ENCODE measurements at regions not wholly inside any gene's neighbourhood (a gene's known extent, or its start where the extent isn't known, plus 50 kb on each side); places are given as distances from the start of the nearest gene placed in this dataset.

DNA sequence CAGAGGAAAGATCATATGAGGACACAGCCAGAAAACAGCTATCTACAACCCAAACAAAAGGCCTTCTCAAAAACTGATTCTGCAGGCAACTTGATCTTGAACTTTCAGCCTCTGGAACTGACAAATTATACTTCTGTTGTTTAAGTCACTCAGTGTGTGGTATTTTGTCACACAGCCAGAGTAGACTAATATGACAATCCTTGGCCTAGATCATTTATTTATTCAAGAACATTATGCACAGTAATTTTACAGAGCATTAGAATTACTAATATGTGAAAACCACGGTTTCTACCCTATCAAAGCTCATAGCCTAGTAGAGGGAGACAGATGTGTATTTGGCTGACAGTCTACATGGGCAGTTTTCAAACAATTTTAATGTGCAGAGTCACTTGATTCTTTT lies 167.8 kb upstream of the PCDH18 start:
- no peaks in the 10 kb centered on the region for H3K9me3 ChIP-seq (ENCODE audit: control insufficient read depth, insufficient read depth, low read depth, low read length)
- TF ChIP-seq ZNF274 (IDR thresholded peaks at IDR 0.05; ENCODE audit: low read length) (no peak), ZNF274 (tag by site-specific recombination; IDR thresholded peaks at IDR 0.05; ENCODE audit: borderline replicate concordance) (no peak), ZNF24 (tag by site-specific recombination; IDR thresholded peaks at IDR 0.05) (no peak), ZNF555 (tag by site-specific recombination; conservative IDR thresholded peaks at IDR 0.05) (no peak), ZNF174 (tag by site-specific recombination; IDR thresholded peaks at IDR 0.05) (no peak), ZNF175 (tag by site-specific recombination; IDR thresholded peaks at IDR 0.05) (no peak), ZNF398 (tag by site-specific recombination; IDR thresholded peaks at IDR 0.05) (no peak), ZNF37A (tag by site-specific recombination; IDR thresholded peaks at IDR 0.05) (no peak), ZBTB21 (tag by site-specific recombination; IDR thresholded peaks at IDR 0.05) (no peak), ZNF510 (tag by site-specific recombination; IDR thresholded peaks at IDR 0.05; ENCODE audit: insufficient replicate concordance) (no peak), ZNF132 (tag by site-specific recombination; IDR thresholded peaks at IDR 0.05; ENCODE audit: borderline replicate concordance) (no peak)
- TF ChIP-seq, protein P1, sequence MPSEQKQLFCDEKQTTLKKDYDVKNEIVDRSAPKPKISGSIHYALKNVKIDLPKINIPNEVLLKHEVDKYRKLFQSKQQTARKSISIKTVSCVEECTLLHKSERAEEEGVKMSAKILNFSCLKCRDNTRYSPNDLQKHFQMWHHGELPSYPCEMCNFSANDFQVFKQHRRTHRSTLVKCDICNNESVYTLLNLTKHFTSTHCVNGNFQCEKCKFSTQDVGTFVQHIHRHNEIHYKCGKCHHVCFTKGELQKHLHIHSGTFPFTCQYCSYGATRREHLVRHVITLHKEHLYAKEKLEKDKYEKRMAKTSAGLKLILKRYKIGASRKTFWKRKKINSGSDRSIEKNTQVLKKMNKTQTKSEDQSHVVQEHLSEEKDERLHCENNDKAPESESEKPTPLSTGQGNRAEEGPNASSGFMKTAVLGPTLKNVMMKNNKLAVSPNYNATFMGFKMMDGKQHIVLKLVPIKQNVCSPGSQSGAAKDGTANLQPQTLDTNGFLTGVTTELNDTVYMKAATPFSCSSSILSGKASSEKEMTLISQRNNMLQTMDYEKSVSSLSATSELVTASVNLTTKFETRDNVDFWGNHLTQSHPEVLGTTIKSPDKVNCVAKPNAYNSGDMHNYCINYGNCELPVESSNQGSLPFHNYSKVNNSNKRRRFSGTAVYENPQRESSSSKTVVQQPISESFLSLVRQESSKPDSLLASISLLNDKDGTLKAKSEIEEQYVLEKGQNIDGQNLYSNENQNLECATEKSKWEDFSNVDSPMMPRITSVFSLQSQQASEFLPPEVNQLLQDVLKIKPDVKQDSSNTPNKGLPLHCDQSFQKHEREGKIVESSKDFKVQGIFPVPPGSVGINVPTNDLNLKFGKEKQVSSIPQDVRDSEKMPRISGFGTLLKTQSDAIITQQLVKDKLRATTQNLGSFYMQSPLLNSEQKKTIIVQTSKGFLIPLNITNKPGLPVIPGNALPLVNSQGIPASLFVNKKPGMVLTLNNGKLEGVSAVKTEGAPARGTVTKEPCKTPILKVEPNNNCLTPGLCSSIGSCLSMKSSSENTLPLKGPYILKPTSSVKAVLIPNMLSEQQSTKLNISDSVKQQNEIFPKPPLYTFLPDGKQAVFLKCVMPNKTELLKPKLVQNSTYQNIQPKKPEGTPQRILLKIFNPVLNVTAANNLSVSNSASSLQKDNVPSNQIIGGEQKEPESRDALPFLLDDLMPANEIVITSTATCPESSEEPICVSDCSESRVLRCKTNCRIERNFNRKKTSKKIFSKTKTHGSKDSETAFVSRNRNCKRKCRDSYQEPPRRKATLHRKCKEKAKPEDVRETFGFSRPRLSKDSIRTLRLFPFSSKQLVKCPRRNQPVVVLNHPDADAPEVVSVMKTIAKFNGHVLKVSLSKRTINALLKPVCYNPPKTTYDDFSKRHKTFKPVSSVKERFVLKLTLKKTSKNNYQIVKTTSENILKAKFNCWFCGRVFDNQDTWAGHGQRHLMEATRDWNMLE (tag by site-specific recombination; conservative IDR thresholded peaks at IDR 0.05; ENCODE audit: low read depth): no peak
- H3K36me3 ChIP-seq (ENCODE audit: control insufficient read depth in 2 of 2, insufficient read depth in 1 of 2, low read length in 2 of 2): no peaks in the 10 kb centered on the region
- ChIA-PET CTCF (no interaction called here), POLR2A (no interaction called here)
- H3K27ac ChIP-seq (ENCODE audit: extremely low read depth, low read depth, low read length): no peak overlapping the region
- no peak overlapping the region for H3K4me3 ChIP-seq (ENCODE audit: low read depth, low read length)
- no peaks in the 10 kb centered on the region for H3K4me1 ChIP-seq (ENCODE audit: control insufficient read depth, insufficient read depth, low read length)

GRCh38 chr4:137694138-137694537 lies 161.8 kb upstream of the PCDH18 start:
- H3K4me3 ChIP-seq (ENCODE audit: low read depth, low read length): no peak overlapping the region
- CTCF ChIA-PET: no interaction called here
- POLR2A ChIA-PET: no interaction called here

More at GRCh38 chr4:137694138-137694537, 161.8 kb upstream of the PCDH18 start:
- Histone ChIP-seq H3K9me3 (ENCODE audit: control insufficient read depth, insufficient read depth, low read depth, low read length) (no peaks in the 10 kb centered on the region), H3K36me3 (ENCODE audit: control insufficient read depth in 2 of 2, insufficient read depth in 1 of 2, low read length in 2 of 2) (no peaks in the 10 kb centered on the region), H3K4me1 (ENCODE audit: control insufficient read depth, insufficient read depth, low read length) (no peaks in the 10 kb centered on the region), H3K27ac (ENCODE audit: extremely low read depth, low read depth, low read length) (no peak overlapping the region)
- TF ChIP-seq, protein P2, sequence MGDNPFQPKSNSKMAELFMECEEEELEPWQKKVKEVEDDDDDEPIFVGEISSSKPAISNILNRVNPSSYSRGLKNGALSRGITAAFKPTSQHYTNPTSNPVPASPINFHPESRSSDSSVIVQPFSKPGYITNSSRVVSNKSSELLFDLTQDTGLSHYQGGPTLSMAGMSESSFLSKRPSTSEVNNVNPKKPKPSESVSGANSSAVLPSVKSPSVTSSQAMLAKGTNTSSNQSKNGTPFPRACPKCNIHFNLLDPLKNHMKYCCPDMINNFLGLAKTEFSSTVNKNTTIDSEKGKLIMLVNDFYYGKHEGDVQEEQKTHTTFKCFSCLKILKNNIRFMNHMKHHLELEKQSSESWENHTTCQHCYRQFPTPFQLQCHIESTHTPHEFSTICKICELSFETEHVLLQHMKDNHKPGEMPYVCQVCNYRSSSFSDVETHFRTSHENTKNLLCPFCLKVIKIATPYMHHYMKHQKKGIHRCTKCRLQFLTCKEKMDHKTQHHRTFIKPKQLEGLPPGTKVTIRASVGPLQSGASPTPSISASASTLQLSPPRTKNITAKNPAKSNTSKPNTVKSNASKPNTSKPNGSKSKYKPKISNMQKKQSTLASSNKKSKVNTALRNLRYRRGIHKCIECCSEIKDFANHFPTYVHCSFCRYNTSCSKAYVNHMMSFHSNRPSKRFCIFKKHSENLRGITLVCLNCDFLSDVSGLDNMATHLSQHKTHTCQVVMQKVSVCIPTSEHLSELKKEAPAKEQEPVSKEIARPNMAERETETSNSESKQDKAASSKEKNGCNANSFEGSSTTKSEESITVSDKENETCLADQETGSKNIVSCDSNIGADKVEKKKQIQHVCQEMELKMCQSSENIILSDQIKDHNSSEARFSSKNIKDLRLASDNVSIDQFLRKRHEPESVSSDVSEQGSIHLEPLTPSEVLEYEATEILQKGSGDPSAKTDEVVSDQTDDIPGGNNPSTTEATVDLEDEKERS (tag by site-specific recombination; IDR thresholded peaks at IDR 0.05): no peak
- TF ChIP-seq ZNF157 (tag by site-specific recombination; IDR thresholded peaks at IDR 0.05) (no peak), ZNF510 (tag by site-specific recombination; IDR thresholded peaks at IDR 0.05; ENCODE audit: insufficient replicate concordance) (no peak), ZSCAN16 (tag by site-specific recombination; IDR thresholded peaks at IDR 0.05) (no peak), ZNF2 (tag by site-specific recombination; IDR thresholded peaks at IDR 0.05) (no peak), PRDM6 (tag by site-specific recombination; IDR thresholded peaks at IDR 0.05) (no peak), ZNF10 (tag by site-specific recombination; IDR thresholded peaks at IDR 0.05) (no peak)
- TF ChIP-seq, protein P3, sequence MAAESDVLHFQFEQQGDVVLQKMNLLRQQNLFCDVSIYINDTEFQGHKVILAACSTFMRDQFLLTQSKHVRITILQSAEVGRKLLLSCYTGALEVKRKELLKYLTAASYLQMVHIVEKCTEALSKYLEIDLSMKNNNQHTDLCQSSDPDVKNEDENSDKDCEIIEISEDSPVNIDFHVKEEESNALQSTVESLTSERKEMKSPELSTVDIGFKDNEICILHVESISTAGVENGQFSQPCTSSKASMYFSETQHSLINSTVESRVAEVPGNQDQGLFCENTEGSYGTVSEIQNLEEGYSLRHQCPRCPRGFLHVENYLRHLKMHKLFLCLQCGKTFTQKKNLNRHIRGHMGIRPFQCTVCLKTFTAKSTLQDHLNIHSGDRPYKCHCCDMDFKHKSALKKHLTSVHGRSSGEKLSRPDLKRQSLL (tag by site-specific recombination; IDR thresholded peaks at IDR 0.05): no peak
- TF ChIP-seq, protein P4, sequence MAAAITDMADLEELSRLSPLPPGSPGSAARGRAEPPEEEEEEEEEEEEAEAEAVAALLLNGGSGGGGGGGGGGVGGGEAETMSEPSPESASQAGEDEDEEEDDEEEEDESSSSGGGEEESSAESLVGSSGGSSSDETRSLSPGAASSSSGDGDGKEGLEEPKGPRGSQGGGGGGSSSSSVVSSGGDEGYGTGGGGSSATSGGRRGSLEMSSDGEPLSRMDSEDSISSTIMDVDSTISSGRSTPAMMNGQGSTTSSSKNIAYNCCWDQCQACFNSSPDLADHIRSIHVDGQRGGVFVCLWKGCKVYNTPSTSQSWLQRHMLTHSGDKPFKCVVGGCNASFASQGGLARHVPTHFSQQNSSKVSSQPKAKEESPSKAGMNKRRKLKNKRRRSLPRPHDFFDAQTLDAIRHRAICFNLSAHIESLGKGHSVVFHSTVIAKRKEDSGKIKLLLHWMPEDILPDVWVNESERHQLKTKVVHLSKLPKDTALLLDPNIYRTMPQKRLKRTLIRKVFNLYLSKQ (tag by site-specific recombination; IDR thresholded peaks at IDR 0.05; ENCODE audit: borderline replicate concordance): no peak

Data from HEK293 (cell line).